ENCODE measurements at regions not wholly inside any gene's neighbourhood (a gene's known extent, or its start where the extent isn't known, plus 50 kb on each side); places are given as distances from the start of the nearest gene placed in this dataset.
"Not testable (repeated sequence)": the region's sequence is repeated elsewhere in the genome, so short reads cannot be mapped to it uniquely, and the experiment has no call there.

DNA sequence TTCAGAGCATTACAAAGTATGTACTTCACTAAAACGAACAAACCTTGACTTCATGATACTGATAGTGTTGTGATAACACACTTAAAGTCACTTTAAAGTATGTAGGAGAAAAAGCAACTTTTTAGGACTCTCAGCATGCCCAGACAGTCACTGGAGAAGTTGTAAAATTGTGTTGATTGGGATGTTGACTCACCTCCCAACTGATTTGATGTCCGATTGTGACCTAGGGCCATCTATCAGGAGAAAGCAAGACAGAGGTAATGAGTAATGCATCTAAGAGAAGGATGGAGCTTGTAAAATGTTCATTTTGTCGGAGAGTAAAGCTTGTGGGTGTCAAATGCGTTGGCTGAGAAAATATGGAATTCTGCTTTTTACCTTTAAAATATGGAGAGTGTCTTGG is 135.4 kb upstream of the SEMA3D start:
- no peak for DNase-seq (ENCODE audit: low read depth)

DNA sequence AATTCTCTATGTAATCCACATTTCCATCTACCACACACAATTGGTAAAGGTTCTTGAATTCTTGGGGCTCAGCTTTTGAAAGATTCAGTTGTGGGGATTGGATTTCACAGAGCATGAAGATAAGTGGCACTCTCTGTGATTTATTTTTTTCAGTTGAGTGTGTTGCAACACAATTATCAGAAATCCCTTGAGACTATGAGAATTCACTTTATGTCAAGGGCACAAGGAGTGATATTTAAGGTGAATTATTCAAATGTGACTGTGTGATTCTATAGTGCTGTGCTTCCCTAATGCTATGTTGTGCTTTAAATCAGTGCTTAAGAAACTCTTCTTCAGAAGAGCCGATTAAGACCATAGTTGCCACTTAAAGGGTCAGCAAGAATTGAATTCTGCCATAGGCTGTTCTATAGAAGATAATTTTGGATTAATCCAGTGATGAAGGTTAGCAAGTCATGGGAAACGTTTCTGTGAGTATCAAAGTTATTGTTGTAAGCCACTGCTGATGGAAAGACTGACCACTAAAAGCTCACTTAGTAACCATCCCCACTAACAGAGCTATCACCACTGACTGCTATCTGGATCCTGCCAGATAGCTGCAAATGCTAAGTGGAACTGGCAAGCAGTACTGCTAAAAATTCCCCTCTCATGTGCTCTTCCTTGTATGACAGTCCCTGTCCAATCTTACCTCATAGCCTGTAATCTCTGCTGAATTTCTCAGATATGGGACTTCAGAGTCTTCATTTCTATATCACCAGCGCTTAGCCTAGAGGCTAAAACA is 134.0 kb upstream of the SEMA3D start:
- in situ Hi-C loops (cut with HindIII; ENCODE audit: low pct_unique_long_range_greater_than_20kb, low sequenced_read_pairs), result no loop called here
- no peak for DNase-seq (ENCODE audit: low read depth)

More for the DNA sequence above, 135.4 kb upstream of the SEMA3D start:
- in situ Hi-C loops (cut with HindIII; ENCODE audit: low pct_unique_long_range_greater_than_20kb, low sequenced_read_pairs), result no loop called here

DNA sequence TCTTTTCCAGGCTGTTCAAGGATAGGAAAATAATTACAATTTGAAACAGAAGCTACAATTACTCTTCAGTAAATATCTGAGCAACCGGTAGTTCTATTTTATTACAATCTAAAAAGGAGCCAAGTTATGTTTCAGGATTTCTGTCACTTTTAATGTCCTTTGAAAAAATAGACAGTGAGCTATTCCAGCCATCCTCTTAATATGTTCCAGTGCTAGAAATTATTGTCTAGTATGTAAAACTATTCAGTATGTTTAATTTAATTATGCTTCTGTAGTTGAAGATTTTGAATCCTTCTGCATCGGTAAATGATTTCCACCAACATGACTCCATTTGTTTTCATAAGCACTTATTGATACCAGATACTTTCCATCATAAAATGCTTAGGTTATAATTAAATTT is 129.6 kb upstream of the SEMA3D start:
- in situ Hi-C loops (cut with HindIII; ENCODE audit: low pct_unique_long_range_greater_than_20kb, low sequenced_read_pairs), result no loop called here
- DNase-seq (ENCODE audit: low read depth), result no peak

GRCh38 chr7:85310301-85310700 is 123.4 kb upstream of the SEMA3D start:
- no peak for DNase-seq (ENCODE audit: low read depth)
- in situ Hi-C loops (cut with HindIII; ENCODE audit: low pct_unique_long_range_greater_than_20kb, low sequenced_read_pairs), result no loop called here

DNA sequence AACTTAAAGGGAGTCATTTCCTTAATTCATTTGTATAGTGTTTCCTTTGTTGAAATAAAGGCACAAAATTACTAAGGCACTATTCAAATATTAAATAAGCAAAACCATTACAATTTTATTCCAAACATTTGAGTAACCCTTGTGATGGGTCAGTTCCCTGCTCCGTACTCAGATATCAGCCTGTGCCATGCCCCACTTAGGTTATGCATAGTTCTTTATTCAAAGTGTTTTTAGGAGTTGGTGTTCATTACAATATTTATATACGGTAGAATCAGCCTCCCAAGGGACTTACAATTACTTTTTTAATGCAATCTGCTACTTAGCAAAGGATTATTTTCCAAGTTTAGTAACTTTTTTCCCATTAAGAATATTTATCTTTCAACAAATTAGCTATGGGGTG is 119.3 kb upstream of the SEMA3D start:
- in situ Hi-C loops (cut with HindIII; ENCODE audit: low pct_unique_long_range_greater_than_20kb, low sequenced_read_pairs), result no loop called here
- DNase-seq (ENCODE audit: low read depth), result no peak

DNA sequence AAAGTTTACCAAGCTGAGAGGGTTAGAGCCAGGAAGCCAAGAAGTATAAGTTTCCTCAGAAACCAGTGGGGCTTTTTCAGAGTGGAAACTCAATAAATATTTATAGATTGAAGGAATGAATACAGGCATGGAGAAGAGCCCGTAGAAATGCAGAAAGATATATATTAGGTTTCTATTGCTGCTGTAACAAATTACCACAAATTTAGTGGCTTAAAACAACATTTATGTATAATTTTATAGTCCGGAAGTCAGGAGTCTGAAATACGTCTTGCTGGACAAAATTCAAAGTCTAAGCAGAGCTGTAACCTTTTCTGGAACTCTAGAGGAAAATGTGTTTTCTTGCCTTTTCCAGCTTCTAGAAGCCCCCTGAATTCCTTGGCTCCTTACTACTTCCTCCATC is 107.3 kb upstream of the SEMA3D start:
- in situ Hi-C loops (cut with HindIII; ENCODE audit: low pct_unique_long_range_greater_than_20kb, low sequenced_read_pairs), result no loop called here
- DNase-seq (ENCODE audit: low read depth), result no peak

DNA sequence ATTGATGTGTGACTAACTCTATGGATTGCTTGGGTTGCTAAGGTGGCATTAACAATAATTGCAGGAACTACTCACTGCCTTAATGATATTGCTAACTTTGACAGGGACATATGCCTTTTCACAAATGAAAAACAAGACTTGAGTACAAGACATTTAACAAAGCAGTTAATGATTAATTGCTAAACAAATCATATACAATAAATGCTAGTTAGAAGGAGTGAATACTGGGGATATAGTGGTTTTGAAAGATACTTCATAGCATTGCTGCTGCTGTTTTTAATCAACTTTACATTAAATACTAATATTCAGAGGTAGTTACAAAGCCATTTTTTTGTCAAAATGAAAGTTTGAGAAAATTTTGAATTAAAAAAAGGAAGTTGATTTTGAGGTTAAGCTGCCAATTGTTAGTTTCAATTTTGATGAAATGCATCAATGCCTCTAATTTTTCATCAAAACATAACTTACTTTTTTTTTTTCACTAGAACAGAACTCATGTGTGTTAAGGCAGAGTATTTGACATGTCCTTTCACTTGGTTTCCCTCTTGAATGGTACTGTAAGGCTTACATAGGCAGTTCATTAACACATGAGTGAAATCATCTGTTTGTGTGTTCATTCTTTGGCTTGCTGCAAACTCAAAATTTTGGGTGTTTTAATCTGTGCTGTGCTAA is 106.2 kb upstream of the SEMA3D start:
- DNase-seq (ENCODE audit: low read depth), result no peak
- in situ Hi-C loops (cut with HindIII; ENCODE audit: low pct_unique_long_range_greater_than_20kb, low sequenced_read_pairs), result no loop called here

GRCh38 chr7:85290269-85290668 is 103.4 kb upstream of the SEMA3D start:
- in situ Hi-C loops (cut with HindIII; ENCODE audit: low pct_unique_long_range_greater_than_20kb, low sequenced_read_pairs), result no loop called here
- no peak for DNase-seq (ENCODE audit: low read depth)

- DNase-seq (ENCODE audit: low read depth), result no peak
- in situ Hi-C loops (cut with HindIII; ENCODE audit: low pct_unique_long_range_greater_than_20kb, low sequenced_read_pairs), result no loop called here
Measured at GRCh38 chr7:85289279-85289678, 102.4 kb upstream of the SEMA3D start.

GRCh38 chr7:85287106-85287825 is 100.4 kb upstream of the SEMA3D start:
- in situ Hi-C loops (cut with HindIII; ENCODE audit: low pct_unique_long_range_greater_than_20kb, low sequenced_read_pairs), result no loop called here
- DNase-seq (ENCODE audit: low read depth), result no peak

GRCh38 chr7:85286446-85286845 is 99.6 kb upstream of the SEMA3D start:
- in situ Hi-C loops (cut with HindIII; ENCODE audit: low pct_unique_long_range_greater_than_20kb, low sequenced_read_pairs), result no loop called here
- DNase-seq (ENCODE audit: low read depth), result no peak

- in situ Hi-C loops (cut with HindIII; ENCODE audit: low pct_unique_long_range_greater_than_20kb, low sequenced_read_pairs), result no loop called here
Measured at GRCh38 chr7:85285527-85285926, 98.7 kb upstream of the SEMA3D start.

DNA sequence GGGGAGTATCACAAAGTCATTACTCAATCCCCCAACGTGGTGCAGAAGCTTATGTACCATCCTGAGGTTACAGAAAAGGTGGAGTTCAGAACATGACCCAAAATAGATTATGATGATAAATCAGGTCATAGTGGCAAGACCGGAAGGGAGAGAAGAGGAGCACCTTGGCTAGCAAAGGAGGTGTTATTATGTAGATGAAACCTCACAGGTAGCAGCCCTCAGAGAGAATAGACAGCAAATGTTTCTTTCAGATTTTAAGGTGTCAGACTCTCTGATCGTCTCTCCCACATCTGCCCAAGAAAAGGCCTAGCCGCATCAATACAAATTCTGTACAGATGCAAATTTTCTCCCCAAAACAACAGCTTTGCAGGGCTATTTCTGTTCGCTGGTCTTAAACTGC is 88.3 kb upstream of the SEMA3D start:
- in situ Hi-C loops (cut with HindIII; ENCODE audit: low pct_unique_long_range_greater_than_20kb, low sequenced_read_pairs), result no loop called here
- DNase-seq (ENCODE audit: low read depth), result no peak

More at GRCh38 chr7:85285527-85285926, 98.7 kb upstream of the SEMA3D start:
- DNase-seq (ENCODE audit: low read depth), result no peak

DNA sequence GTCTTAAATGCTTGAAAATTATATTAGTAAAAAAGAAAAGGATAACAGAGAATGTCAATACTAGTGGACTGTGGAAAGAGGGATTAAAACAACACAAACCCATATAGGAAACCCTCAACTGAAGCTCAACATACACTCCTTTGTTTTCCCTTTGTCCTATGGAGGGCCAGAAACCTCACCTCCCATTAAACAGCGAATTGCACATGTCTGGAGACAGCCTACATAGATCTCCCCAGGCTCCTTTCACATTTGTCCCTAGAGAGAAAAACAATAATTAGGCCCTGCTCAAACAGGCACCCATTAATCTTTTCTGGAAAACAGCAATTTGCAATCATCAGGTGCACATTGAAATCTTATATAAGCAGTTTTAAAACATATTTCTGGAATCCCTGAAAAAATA is 87.6 kb upstream of the SEMA3D start:
- DNase-seq (ENCODE audit: low read depth), result no peak
- in situ Hi-C loops (cut with HindIII; ENCODE audit: low pct_unique_long_range_greater_than_20kb, low sequenced_read_pairs), result no loop called here

DNA sequence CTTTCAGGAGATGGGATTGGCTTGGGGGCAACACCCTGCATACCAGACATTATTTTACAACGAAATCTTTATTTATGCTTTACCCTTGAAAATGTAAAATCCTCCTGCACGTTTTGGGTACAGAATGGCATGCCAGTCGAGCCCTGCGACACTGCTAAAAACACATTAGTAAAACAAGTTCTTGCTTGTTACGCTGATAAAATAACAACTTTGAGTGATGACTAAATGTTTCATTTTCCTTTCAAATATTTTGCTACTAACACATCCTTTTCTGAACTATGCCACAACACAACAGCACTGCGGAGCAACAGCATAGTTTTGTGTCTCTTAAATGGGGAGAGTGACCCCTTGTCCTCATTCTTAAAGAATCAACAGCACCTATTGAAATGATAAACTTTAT is 76.0 kb upstream of the SEMA3D start:
- in situ Hi-C loops (cut with HindIII; ENCODE audit: low pct_unique_long_range_greater_than_20kb, low sequenced_read_pairs), result no loop called here

DNA sequence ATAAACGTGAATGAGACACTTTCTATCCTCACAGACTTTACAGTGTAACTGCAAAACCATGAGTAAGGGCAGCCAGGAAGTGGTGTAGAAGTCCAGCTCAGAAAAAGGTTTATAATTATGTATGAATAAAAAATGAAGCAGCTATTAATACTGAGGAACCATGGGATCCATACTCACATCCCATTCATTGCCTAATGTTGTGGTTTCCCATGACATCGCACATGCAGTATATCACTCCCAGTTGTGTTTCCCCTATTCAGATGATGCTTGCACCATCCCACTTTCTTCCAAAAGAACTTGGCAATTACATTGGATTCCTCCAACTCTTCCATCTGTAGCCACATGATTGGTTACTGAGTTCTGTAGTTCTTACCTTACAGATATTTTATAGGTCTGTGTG is 74.5 kb upstream of the SEMA3D start:
- no peak for DNase-seq (ENCODE audit: low read depth)
- in situ Hi-C loops (cut with HindIII; ENCODE audit: low pct_unique_long_range_greater_than_20kb, low sequenced_read_pairs), result no loop called here

More for the DNA sequence above, 76.0 kb upstream of the SEMA3D start:
- DNase-seq (ENCODE audit: low read depth), result no peak

GRCh38 chr7:85249787-85250186 is 62.9 kb upstream of the SEMA3D start:
- in situ Hi-C loops (cut with HindIII; ENCODE audit: low pct_unique_long_range_greater_than_20kb, low sequenced_read_pairs), result not testable (repeated sequence)

DNA sequence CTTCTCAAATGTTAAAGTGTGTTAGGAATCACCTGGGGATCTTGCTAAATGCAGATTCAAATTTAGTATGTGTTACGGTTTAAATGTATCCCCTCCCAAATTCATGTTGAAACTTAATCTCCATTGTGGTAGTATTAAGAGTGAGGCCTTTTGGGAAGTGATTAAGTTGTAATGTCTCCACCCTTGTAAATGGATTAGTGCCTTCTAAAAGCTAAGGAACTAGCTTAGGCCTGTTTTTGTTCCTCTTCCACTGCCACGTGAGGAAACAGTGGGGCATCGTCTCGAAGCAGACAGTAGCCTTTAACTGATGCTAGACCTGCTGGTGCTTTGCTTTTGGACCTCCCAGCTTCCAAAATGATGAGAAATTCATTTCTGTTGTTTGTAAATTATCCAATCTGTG is 52.3 kb upstream of the SEMA3D start:
- DNase-seq (ENCODE audit: low read depth), result no peak
- in situ Hi-C loops (cut with HindIII; ENCODE audit: low pct_unique_long_range_greater_than_20kb, low sequenced_read_pairs), result no loop called here

More at GRCh38 chr7:85249787-85250186, 62.9 kb upstream of the SEMA3D start:
- DNase-seq (ENCODE audit: low read depth), result not testable (repeated sequence)

GRCh38 chr7:85237721-85238120 is 50.9 kb upstream of the SEMA3D start:
- in situ Hi-C loops (cut with HindIII; ENCODE audit: low pct_unique_long_range_greater_than_20kb, low sequenced_read_pairs), result no loop called here

More at GRCh38 chr7:85237721-85238120, 50.9 kb upstream of the SEMA3D start:
- no peak for DNase-seq (ENCODE audit: low read depth)

Measured in Caki2 (cell line).